ENCODE measurements at regions not wholly inside any gene's neighbourhood (a gene's known extent, or its start where the extent isn't known, plus 50 kb on each side); places are given as distances from the start of the nearest gene placed in this dataset.

DNA sequence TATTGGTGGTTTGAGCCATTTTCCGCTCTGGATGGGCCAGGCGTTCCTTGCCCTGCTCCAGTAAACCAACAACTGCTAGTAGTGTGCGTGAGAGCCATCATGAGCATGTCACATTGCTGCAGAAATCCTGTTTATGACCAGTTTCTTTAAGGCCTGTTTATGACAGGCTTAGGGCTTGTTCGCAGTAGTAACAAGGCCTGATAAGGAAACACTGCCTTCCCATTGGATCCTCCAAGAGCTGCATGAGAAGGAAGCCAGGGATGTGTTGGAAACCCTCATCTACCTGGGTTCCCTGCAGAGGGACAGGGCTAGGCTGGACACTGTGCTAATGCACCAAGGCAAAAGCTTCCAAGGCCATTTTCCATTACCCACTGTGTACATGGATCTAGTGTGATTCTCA is 153.9 kb downstream of the ZNF518B start:
- no peak for TF ChIP-seq POLR2AphosphoS5 (IDR thresholded peaks at IDR 0.05)
- TF ChIP-seq, protein P1, sequence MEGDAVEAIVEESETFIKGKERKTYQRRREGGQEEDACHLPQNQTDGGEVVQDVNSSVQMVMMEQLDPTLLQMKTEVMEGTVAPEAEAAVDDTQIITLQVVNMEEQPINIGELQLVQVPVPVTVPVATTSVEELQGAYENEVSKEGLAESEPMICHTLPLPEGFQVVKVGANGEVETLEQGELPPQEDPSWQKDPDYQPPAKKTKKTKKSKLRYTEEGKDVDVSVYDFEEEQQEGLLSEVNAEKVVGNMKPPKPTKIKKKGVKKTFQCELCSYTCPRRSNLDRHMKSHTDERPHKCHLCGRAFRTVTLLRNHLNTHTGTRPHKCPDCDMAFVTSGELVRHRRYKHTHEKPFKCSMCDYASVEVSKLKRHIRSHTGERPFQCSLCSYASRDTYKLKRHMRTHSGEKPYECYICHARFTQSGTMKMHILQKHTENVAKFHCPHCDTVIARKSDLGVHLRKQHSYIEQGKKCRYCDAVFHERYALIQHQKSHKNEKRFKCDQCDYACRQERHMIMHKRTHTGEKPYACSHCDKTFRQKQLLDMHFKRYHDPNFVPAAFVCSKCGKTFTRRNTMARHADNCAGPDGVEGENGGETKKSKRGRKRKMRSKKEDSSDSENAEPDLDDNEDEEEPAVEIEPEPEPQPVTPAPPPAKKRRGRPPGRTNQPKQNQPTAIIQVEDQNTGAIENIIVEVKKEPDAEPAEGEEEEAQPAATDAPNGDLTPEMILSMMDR (IDR thresholded peaks at IDR 0.05), result no peak

Data from prostate gland (tissue), 2 donors.